Keratinocyte (primary cell): ENCODE measurements at regions not wholly inside any gene's neighbourhood (a gene's known extent, or its start where the extent isn't known, plus 50 kb on each side); places are given as distances from the start of the nearest gene placed in this dataset.

Source experiments
- EZH2 ChIP-seq: IDR thresholded peaks from one replicate; pipeline ENCODE4 v1.6.1; 2012; ENCODE audit warnings: inconsistent platforms, mild to moderate bottlenecking, low read length, moderate library complexity
- TF ChIP-seq, protein P1 (sequence below), 3 experiments: IDR thresholded peaks in 1 of 3; conservative IDR thresholded peaks in 1 of 3; optimal IDR thresholded peaks in 1 of 3; 2 replicates in 2 of 3; 3 replicates in 1 of 3; pipeline versions ENCODE3 to v1.5.1; 2011; ENCODE audit warnings: low read length in 3 of 3, mild to moderate bottlenecking in 3 of 3, moderate library complexity in 2 of 3, control low read depth in 1 of 3, inconsistent platforms in 1 of 3; ENCODE audit not compliant: insufficient read depth in 2 of 3; ENCODE audit errors: extremely low read depth in 1 of 3

DNA sequence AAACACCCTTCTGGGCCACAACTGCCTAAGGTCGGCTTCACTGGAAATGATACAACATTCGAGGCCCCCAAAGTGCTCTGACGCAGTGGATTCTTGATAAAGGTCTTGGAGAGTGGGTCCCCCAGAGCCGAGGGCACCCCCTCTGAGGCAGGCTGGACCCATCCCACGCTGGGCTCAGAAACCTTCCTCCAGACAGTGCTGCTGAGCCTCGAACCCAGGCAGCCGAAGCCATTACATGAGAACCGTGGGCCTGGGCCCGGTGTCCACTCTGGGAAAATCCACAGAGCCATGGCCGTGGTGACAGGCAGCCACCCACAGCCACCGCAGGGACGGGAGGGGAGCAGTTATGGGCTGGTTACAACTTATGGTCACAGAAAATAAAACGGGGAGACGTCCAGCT lies 81.4 kb upstream of the ID2 start:
- TF ChIP-seq, protein P1, sequence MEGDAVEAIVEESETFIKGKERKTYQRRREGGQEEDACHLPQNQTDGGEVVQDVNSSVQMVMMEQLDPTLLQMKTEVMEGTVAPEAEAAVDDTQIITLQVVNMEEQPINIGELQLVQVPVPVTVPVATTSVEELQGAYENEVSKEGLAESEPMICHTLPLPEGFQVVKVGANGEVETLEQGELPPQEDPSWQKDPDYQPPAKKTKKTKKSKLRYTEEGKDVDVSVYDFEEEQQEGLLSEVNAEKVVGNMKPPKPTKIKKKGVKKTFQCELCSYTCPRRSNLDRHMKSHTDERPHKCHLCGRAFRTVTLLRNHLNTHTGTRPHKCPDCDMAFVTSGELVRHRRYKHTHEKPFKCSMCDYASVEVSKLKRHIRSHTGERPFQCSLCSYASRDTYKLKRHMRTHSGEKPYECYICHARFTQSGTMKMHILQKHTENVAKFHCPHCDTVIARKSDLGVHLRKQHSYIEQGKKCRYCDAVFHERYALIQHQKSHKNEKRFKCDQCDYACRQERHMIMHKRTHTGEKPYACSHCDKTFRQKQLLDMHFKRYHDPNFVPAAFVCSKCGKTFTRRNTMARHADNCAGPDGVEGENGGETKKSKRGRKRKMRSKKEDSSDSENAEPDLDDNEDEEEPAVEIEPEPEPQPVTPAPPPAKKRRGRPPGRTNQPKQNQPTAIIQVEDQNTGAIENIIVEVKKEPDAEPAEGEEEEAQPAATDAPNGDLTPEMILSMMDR (optimal IDR thresholded peaks at IDR 0.05 in 1 of 3, IDR thresholded peaks at IDR 0.05 in 1 of 3, conservative IDR thresholded peaks at IDR 0.05 in 1 of 3; ENCODE audit: extremely low read depth in 1 of 3, insufficient read depth in 2 of 3, low read length in 3 of 3): no peak
- TF ChIP-seq EZH2: no peak
